Esophagus mucosa (tissue), 1 donor: ENCODE measurements at regions not wholly inside any gene's neighbourhood (a gene's known extent, or its start where the extent isn't known, plus 50 kb on each side); places are given as distances from the start of the nearest gene placed in this dataset.
A peak's percentile ranks its signal among the peaks of the same experiment; 100 is the strongest.
"Not testable (repeated sequence)": the region's sequence is repeated elsewhere in the genome, so short reads cannot be mapped to it uniquely, and the experiment has no call there.

Experiments
- ATAC-seq: fragments of 200-7000 bp; cut with Tn5 transposase; one replicate; pipeline ENCODE4 v1.9.1; 2020
- donor health status: DM: yes; HTN: yes; CAD: no.

GRCh38 chr11:100531290-100531689, 155.8 kb upstream of the ARHGAP42 start:
- ATAC-seq: not testable (repeated sequence)

GRCh38 chr11:100536979-100537378, 150.1 kb upstream of the ARHGAP42 start:
- peak; percentile 97 for ATAC-seq

GRCh38 chr11:100543386-100543785, 143.7 kb upstream of the ARHGAP42 start:
- peak; percentile 53 for ATAC-seq

- no peak for ATAC-seq
These were observed 141.5 kb upstream of the ARHGAP42 start for GRCh38 chr11:100545556-100545955.

GRCh38 chr11:100545970-100546369, 141.1 kb upstream of the ARHGAP42 start:
- ATAC-seq: no peak

GRCh38 chr11:100546714-100547113, 140.4 kb upstream of the ARHGAP42 start:
- peak; percentile 94 for ATAC-seq

GRCh38 chr11:100550298-100550697, 136.8 kb upstream of the ARHGAP42 start:
- no peak for ATAC-seq

- no peak for ATAC-seq
These were observed 136.0 kb upstream of the ARHGAP42 start for GRCh38 chr11:100550912-100551632.

GRCh38 chr11:100555931-100556330, 131.2 kb upstream of the ARHGAP42 start:
- ATAC-seq: no peak

- ATAC-seq: no peak
These were observed 130.3 kb upstream of the ARHGAP42 start for GRCh38 chr11:100556781-100557180.

GRCh38 chr11:100557830-100558611, 129.1 kb upstream of the ARHGAP42 start:
- no peak for ATAC-seq

- ATAC-seq: no peak
These were observed 126.5 kb upstream of the ARHGAP42 start for GRCh38 chr11:100560606-100561005.

- ATAC-seq: no peak
These were observed 125.8 kb upstream of the ARHGAP42 start for GRCh38 chr11:100561323-100561722.

GRCh38 chr11:100562128-100562527, 125.0 kb upstream of the ARHGAP42 start:
- peak; percentile 29 for ATAC-seq

- no peak for ATAC-seq
These were observed 123.4 kb upstream of the ARHGAP42 start for GRCh38 chr11:100563541-100564280.

GRCh38 chr11:100573911-100574513, 113.1 kb upstream of the ARHGAP42 start:
- ATAC-seq: no peak

- peak; percentile 35 for ATAC-seq
These were observed 112.0 kb upstream of the ARHGAP42 start for GRCh38 chr11:100574894-100575769.

GRCh38 chr11:100575860-100576717, 111.0 kb upstream of the ARHGAP42 start:
- ATAC-seq: peak; percentile 78

- no peak for ATAC-seq
These were observed 110.4 kb upstream of the ARHGAP42 start for GRCh38 chr11:100576718-100577021.

- no peak for ATAC-seq
These were observed 108.2 kb upstream of the ARHGAP42 start for GRCh38 chr11:100578831-100579311.

- no peak for ATAC-seq
These were observed 105.8 kb upstream of the ARHGAP42 start for GRCh38 chr11:100581318-100581717.
